Kidney (tissue), 13 donors: ENCODE measurements at regions not wholly inside any gene's neighbourhood (a gene's known extent, or its start where the extent isn't known, plus 50 kb on each side); places are given as distances from the start of the nearest gene placed in this dataset.
A peak's percentile ranks its signal among the peaks of the same experiment; 100 is the strongest.

Experiments
- DNase-seq, 5 donors: peaks; one replicate each; pipeline ENCODE4 v3.0.0-alpha.2; 2013 to 2020
- FAIRE-seq: peaks from 2 replicates; lab custom pipeline; 2012; peaks lifted over from hg19 to GRCh38; lab: Jason Lieb, UNC
- H3K27ac ChIP-seq, 2 donors: one replicate each; pipeline ENCODE4 v1.7.0; 2013; ENCODE audit warnings: low read depth in 2 of 2, low read length in 2 of 2, inconsistent platforms in 1 of 2
- H3K27me3 ChIP-seq: one replicate; pipeline ENCODE4 v1.7.1; 2013; ENCODE audit warnings: low read length, inconsistent platforms; ENCODE audit not compliant: control insufficient read depth, insufficient read depth
- H3K36me3 ChIP-seq, 3 donors: one replicate each; pipeline versions ENCODE4 v1.7.0 to v1.7.1; 2013; ENCODE audit warnings: low read length in 3 of 3, control low read depth in 1 of 3, inconsistent platforms in 1 of 3; ENCODE audit not compliant: insufficient read depth in 3 of 3, control insufficient read depth in 2 of 3
- H3K4me1 ChIP-seq, 3 donors: one replicate each; pipeline versions ENCODE4 v1.7.0 to v1.7.1; 2013; ENCODE audit warnings: low read length in 3 of 3, inconsistent platforms in 1 of 3, low read depth in 1 of 3; ENCODE audit not compliant: control insufficient read depth in 2 of 3, insufficient read depth in 2 of 3
- H3K4me3 ChIP-seq, 3 donors: one replicate each; pipeline versions ENCODE4 v1.7.0 to v1.8.1; 2013; ENCODE audit warnings: low read length in 3 of 3, control low read depth in 1 of 3, inconsistent platforms in 1 of 3
- H3K9ac ChIP-seq, 3 donors: one replicate each; pipeline versions ENCODE4 v1.7.0 to v1.7.1; 2013; ENCODE audit warnings: low read length in 3 of 3, control low read depth in 1 of 3, inconsistent platforms in 1 of 3
- H3K9me3 ChIP-seq, 3 donors: one replicate each; pipeline versions ENCODE4 v1.7.0 to v1.7.1; 2013; ENCODE audit warnings: low read length in 3 of 3, control low read depth in 1 of 3, inconsistent platforms in 1 of 3; ENCODE audit not compliant: control insufficient read depth in 2 of 3, insufficient read depth in 1 of 3
- CTCF ChIP-seq: IDR thresholded peaks from 3 replicates; pipeline ENCODE4 v1.5.1; 2012; ENCODE audit warnings: mild to moderate bottlenecking, moderate library complexity, borderline replicate concordance; ENCODE audit not compliant: insufficient read depth; ENCODE audit errors: extremely low read depth
- intact Hi-C: fragments of 100-400 bp; cut with DNase I; formaldehyde crosslinking; loops from one replicate; pipeline ENCODE4 v1.11.1; 2022
- donor health status: control.
- donor health status: control.
- donor health status: control.
- donor health status: control.
- donor health status: control.
- donor health status: DM: yes; HTN: yes; CAD: no.
- donor health status: Normal renal cell carcinoma (clear cell type).

- H3K9ac ChIP-seq, result no peak overlapping the region
- H3K36me3 ChIP-seq, result no peaks in the 10 kb centered on the region
- H3K27ac ChIP-seq, result no peak overlapping the region
- H3K4me1 ChIP-seq, result peaks cover 0 to 3% (median 0%) of the 10 kb centered on the region in 3 donors
- no peak for TF ChIP-seq CTCF
- intact Hi-C loops, result no loop called here
- DNase-seq (no peak), FAIRE-seq (no peak)
- no peaks in the 10 kb centered on the region for H3K9me3 ChIP-seq
- no peak overlapping the region for H3K4me3 ChIP-seq
- no peaks in the 10 kb centered on the region for H3K27me3 ChIP-seq
Observed at GRCh38 chr9:80651044-80651443, 1038.3 kb downstream of the TLE1 start.

GRCh38 chr9:80649496-80649895 is 1039.9 kb downstream of the TLE1 start:
- no peaks in the 10 kb centered on the region for H3K36me3 ChIP-seq
- FAIRE-seq (no peak), DNase-seq (no peak)
- no peaks in the 10 kb centered on the region for H3K9me3 ChIP-seq
- TF ChIP-seq CTCF, result no peak
- intact Hi-C loops, result no loop called here
- no peak overlapping the region for H3K27ac ChIP-seq
- peaks cover 0 to 3% (median 0%) of the 10 kb centered on the region in 3 donors for H3K4me1 ChIP-seq
- H3K4me3 ChIP-seq, result no peak overlapping the region
- no peak overlapping the region for H3K9ac ChIP-seq
- no peaks in the 10 kb centered on the region for H3K27me3 ChIP-seq

- intact Hi-C loops, result no loop called here
- Histone ChIP-seq H3K36me3 (no peaks in the 10 kb centered on the region), H3K9me3 (no peaks in the 10 kb centered on the region), H3K4me3 (no peak overlapping the region), H3K27ac (no peak overlapping the region), H3K27me3 (no peaks in the 10 kb centered on the region), H3K4me1 (peaks cover 0 to 3% (median 0%) of the 10 kb centered on the region in 3 donors), H3K9ac (no peak overlapping the region)
- TF ChIP-seq CTCF, result no peak
- FAIRE-seq, result no peak
- DNase-seq, result peak in 1 of 5 donors; percentile 40
Observed at GRCh38 chr9:80649001-80649420, 1040.3 kb downstream of the TLE1 start.

GRCh38 chr9:80648336-80648735 is 1041.0 kb downstream of the TLE1 start:
- Histone ChIP-seq H3K4me1 (peaks cover 0 to 3% (median 0%) of the 10 kb centered on the region in 3 donors), H3K27me3 (no peaks in the 10 kb centered on the region), H3K9ac (no peak overlapping the region), H3K27ac (no peak overlapping the region), H3K4me3 (no peak overlapping the region), H3K9me3 (no peaks in the 10 kb centered on the region), H3K36me3 (no peaks in the 10 kb centered on the region)
- DNase-seq (no peak), FAIRE-seq (no peak)
- TF ChIP-seq CTCF, result no peak
- intact Hi-C loops, result no loop called here
